Right renal pelvis (tissue), 4 donors: ENCODE measurements at regions not wholly inside any gene's neighbourhood (a gene's known extent, or its start where the extent isn't known, plus 50 kb on each side); places are given as distances from the start of the nearest gene placed in this dataset.
"Not testable (repeated sequence)": the region's sequence is repeated elsewhere in the genome, so short reads cannot be mapped to it uniquely, and the experiment has no call there.

Source experiments
- DNase-seq, 4 donors: peaks; one replicate each; pipeline ENCODE4 v3.0.0-alpha.2; 2013; ENCODE audit warnings: low read depth in 4 of 4, low spot score in 3 of 4, missing footprints in 1 of 4

DNA sequence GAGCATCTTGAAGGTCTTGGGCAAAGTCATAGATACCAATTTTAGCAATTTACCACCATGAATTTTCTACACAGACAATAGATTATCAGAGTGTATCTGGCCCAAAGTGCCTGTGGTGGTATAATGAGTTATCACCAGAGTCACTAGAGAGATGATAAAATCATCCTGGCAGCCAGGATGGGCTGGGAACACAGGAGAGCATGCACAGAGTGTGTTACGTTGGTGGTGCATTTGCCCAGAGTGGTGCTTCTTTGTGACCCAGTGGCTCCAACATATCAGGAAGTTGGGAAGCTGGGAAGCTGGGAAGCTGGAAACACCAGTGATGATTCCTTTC lies 236.7 kb upstream of the PROX1 start:
- no peak for DNase-seq

GRCh38 chr1:213759359-213760181 lies 228.2 kb upstream of the PROX1 start:
- peak in 1 of 4 donors; percentile 3 for DNase-seq

GRCh38 chr1:213761845-213762407 lies 225.8 kb upstream of the PROX1 start:
- DNase-seq = no peak

DNA sequence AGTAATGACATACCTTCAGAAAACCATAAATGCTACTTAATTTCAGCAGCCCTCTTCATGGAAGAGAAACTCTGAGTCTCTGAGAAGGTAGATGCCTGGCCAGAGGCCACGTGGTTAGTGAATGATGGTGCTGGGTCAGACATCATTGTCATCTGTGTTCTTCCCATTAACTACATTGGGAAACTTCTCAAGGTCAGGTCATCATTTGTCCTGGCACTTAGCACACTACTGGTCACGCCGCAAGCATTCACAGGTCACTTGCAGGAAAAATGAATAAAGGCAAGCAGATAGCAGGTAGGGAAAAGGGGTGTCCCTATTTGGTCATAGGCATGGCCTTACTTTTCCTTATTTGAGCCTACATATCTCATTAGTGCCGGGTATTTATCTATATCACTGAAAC lies 220.1 kb upstream of the PROX1 start:
- DNase-seq = no peak

GRCh38 chr1:213772128-213773063 lies 215.4 kb upstream of the PROX1 start:
- no peak for DNase-seq

DNA sequence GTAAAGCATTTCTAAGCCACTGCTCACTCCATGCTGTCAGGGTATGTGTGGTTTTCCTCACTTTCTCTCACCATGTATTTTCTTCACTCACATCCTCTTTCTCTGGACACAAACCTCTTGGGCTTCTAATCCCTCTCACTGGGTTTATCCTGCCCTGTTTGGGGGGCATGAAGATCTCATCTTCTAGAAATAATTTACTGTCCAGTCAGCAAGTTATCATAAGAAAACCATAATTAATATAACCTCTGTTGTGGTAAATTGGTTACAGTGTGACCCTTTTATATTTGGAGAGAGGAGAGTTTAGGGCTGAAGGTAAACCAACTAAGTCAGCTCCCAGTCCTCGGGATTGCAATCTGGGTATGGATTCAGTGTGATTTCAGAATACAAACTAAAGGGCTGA lies 213.8 kb upstream of the PROX1 start:
- no peak for DNase-seq

DNA sequence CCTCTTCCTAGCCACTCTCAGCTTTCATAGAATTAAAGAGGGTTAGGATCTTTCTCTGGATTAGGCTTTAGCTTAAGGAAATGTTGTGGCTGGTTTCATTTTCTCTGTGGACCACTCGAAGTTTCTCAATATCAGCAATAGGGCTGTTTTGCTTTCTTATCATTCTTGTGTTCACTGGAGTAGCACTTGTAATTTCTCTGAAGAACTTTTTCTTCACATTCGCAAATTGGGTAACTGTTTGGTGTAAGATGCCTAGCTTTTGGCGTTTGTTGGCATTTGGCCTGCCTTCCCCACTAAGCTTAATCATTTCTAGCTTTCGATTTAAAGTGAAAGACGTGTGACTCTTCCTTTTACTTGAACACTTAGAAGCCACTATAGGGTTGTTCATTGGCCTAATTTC lies 210.8 kb upstream of the PROX1 start:
- no peak for DNase-seq

DNA sequence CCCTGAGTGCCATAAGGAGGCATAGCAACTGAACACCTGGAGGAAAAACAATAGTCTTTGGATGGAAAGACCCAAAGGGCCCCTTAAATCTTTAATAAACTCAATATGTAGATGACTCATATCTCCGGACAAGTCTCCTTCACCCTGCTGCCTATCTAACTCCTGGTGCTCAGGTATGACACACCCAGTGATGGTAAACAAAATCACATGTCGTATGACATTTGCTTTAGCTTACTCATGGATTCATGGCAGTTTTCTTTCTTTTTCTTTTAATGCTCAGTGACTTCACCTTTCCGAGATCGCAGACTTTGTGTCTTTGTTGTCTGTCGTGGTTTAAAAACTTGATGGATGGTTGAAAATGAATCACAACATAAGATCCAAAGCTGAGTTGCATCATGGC lies 208.5 kb upstream of the PROX1 start:
- DNase-seq = no peak

DNA sequence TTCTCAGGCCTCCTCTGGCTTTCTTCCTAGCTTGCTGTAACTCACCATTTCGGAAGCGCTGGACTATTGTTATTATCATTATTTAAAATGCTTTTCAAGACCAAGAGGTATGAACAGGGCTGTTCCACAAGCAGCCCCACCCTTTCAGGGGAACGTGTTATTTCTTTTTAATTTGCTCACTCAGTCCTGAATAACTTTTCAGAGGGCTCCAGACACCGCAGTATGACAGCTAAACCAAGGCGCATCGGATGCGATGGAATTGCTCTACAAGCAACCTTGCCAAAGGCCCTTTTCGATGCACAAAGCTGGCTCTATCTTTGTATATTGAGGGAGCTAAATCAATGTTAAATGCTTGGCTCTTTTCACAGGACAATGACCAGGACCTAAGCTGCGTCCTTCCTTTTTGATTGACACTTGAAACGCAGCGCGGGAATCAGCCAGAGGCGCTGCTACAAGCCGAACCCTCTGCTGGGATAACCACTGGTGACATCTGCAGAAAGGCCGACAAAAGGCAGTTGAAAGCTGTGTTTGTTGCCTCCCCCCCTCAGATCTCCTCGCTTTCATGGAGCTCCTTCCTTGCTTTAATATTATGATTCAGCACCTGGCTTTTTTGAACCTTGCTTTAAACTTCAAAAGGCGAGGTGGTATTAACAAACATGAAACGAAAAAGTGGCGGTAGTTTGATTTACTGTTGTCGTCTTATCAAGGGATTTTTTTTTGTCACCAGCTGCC lies 204.7 kb upstream of the PROX1 start:
- no peak for DNase-seq

DNA sequence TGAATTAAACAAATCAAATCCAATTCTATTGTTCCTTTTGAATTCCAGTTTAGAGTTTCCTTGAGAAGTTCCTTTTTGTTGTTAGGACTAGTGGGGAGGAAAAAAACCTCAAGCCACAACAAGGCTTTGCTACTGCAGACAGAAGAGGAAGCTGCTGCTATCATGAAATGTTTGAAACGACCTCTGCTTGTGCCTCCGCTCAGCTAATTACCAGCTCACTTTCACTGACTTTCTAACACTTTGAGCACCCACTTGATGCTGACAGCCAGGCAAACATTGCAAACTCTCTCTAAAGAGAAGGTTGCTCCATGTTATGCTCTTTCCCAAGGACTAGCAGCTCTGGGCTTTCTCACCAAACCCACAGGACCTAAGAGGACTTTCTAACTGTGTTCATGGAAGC lies 203.9 kb upstream of the PROX1 start:
- DNase-seq = no peak

GRCh38 chr1:213786683-213787082 lies 201.1 kb upstream of the PROX1 start:
- DNase-seq = no peak

DNA sequence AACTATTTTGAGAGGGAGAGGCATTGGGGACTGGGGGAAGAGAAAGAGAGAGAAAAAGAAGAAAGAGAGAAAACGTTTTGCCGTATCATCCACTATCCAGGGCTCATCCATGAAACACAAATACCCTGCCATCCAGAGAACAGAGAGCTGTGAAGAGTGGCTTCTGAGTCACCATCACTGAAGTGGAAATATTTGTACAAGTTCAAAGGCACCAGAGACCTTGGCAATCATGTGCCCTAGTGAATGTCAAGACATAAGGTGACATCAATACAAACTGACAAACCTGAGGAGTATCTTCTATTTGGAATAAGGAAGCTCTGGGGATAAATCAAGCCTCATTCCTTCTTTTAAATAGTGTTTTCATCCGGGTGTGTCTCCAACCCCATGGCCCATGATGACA lies 197.2 kb upstream of the PROX1 start:
- DNase-seq = no peak

- peak in 3 of 4 donors; percentile 14 to 19 (median 16) for DNase-seq
Measured at GRCh38 chr1:213793482-213794067, 194.2 kb upstream of the PROX1 start.

DNA sequence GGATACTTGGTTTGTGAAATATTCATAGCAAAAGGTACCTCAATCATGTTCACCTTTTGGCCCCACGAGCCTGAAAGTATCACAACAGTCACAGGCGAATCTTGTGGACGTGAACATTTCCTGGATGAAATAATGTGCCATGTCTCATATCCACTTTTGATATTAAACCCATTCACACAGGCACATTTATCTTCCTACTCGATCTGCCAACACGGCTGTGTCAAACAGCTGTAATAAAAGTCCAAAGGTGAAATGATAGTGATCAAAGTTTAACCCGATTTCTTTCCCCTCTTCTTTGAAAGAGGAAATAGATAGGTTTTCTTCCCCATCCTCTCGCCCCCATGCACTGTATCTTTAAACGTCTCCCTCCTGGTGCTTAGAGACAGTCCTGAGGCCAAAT lies 191.2 kb upstream of the PROX1 start:
- no peak for DNase-seq

DNA sequence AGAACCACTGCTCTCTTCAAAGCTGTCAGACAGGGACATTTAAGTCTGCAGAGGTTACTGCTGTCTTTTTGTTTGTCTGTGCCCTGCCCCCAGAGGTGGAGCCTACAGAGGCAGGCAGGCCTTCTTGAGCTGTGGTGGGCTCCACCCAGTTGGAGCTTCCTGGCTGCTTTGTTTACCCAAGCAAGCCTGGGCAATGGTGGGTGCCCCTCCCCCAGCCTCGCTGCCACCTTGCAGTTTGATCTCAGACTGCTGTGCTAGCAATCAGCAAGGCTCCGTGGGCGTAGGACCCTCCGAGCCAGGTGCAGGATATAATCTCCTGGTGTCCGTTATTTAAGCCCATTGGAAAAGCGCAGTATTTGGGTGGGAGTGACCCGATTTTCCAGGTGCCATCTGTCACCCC lies 179.5 kb upstream of the PROX1 start:
- not testable (repeated sequence) for DNase-seq

- no peak for DNase-seq
Measured at GRCh38 chr1:213817156-213817555, 170.6 kb upstream of the PROX1 start.

DNA sequence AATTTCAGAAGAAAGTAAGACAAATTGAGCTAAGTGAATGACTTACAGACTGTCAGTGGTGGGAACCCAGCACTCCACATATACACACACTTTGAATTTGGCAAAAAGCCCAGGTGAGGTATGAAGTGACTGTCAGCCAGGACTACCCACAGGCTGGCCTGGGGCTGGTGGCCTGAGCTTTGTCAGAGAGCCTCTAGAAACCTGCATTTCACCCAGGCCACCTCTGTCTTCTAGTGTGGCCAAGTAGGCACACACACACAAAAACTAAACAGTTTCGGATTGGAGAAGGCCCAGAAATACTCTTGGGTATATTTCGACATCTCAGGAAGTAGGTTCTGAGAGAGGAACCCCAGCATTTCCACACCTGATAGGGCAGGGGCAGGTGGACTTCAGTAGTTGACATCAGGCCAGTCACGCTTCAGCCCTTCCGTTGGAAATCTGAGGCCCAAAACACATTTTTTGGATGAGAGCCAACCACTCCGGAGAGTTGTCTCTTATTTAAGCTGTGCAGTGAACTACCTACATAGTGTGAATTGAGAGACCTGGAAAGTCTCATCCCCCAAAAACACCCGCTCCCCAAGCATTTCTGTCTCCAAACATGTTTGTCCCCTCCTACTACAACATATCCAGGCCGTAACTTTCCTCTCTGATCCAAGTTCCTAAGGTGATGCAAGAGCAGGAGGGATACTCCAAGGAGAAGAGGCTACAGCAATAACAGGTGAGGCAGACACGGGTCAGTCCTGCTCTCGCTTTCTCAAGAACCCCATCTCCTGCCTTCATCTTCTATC lies 167.2 kb upstream of the PROX1 start:
- DNase-seq = no peak

DNA sequence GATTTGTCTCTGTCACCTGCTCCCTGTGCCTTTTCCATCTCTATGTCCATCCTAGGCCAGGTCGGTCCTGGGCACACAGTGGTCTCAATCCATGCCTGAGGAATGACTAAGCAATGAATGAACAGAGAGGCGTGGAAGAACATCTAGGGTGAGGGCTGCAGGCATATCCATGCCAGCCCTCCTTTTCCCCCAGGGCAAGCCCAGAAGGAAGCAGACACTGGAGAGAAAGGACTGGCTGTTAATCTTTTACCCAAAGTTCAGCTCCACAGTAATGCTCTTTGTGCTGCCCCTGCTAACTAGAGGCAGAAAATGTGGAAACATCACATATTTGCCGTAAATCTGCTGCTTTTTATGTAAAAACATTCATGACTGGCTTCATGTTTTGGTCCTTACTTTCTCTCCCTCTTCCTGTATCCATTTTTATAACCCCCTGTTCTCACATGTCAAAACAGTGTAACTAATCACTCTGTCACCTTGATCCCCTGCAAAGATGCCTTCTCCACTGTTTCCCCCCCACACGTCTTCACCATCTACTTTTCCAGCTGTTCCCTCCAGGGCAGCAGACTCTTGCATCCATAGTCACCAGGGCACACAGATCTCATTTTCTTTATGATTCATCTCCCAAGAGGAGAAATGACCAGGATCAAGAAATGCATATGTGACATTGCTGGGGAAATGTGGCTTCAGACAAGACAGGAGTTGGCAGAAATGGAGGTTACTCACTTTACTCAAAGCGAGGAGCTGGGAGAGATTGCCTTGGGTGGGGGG lies 166.4 kb upstream of the PROX1 start:
- DNase-seq = no peak

DNA sequence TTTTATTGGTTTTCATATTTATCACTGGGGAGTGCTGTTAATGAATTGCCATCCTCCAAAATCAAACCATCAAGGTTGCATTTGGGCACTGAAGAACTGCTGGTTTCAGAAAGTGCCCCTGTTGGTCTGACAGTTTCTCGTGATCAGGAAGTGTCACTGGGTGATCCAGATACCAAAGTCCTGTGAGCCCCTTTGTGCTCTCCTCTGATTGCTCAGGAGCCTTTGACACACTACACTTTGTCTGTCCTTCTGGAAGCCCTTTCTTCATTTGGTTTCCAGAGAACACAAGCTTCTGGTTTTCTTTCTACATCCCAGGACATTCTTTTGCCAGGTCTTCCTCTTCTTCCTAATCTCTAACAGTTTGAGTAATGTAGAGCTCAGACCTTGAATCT lies 165.8 kb upstream of the PROX1 start:
- DNase-seq = no peak
